H1 (cell line): ENCODE measurements at regions not wholly inside any gene's neighbourhood (a gene's known extent, or its start where the extent isn't known, plus 50 kb on each side); places are given as distances from the start of the nearest gene placed in this dataset.

Experiments used
- CTCF ChIA-PET: fragments of 300-600 bp; sonication (Branson Sonifier 250); formaldehyde crosslinking; loops from one replicate; lab custom pipeline; 2021; ENCODE audit not compliant: partially characterized antibody; lab: Charles Lee
- POLR2A ChIA-PET: fragments of 300-600 bp; sonication (Branson Sonifier 250); formaldehyde crosslinking; loops from one replicate; lab custom pipeline; 2021; ENCODE audit warnings: inconsistent platforms; ENCODE audit not compliant: partially characterized antibody; lab: Charles Lee
- DNase-seq, 2 experiments: peaks; one replicate each; pipeline versions ENCODE4 v3.0.0 to v3.0.0-alpha.2; 2010 to 2022; ENCODE audit warnings: low spot score in 2 of 2, low read depth in 1 of 2, mixed read lengths in 1 of 2
- FAIRE-seq: peaks from 2 replicates; lab custom pipeline; 2011; peaks lifted over from hg19 to GRCh38; lab: Jason Lieb, UNC
- H2AFZ ChIP-seq: 2 replicates; pipeline ENCODE4 v1.8.1; 2012; ENCODE audit warnings: low read length, inconsistent platforms
- H2AK5ac ChIP-seq: 2 replicates; pipeline ENCODE4 v1.6.1; 2013; ENCODE audit warnings: low read depth, low read length
- H2BK120ac ChIP-seq: replicated peaks from 2 replicates; pipeline ENCODE3; 2013; ENCODE audit warnings: low read depth, low read length, inconsistent platforms
- H2BK12ac ChIP-seq: 2 replicates; pipeline ENCODE4 v1.6.1; 2013; ENCODE audit warnings: low read depth, low read length
- H2BK15ac ChIP-seq: 2 replicates; pipeline ENCODE4 v1.6.1; 2013; ENCODE audit warnings: low read length
- H2BK20ac ChIP-seq: 2 replicates; pipeline ENCODE4 v1.6.1; 2013; ENCODE audit warnings: low read length
- H2BK5ac ChIP-seq: 2 replicates; pipeline ENCODE4 v1.6.1; 2013; ENCODE audit warnings: low read depth, low read length
- H3K14ac ChIP-seq: 2 replicates; pipeline ENCODE4 v1.6.1; 2013; ENCODE audit warnings: inconsistent platforms; ENCODE audit not compliant: insufficient read length
- H3K18ac ChIP-seq: 2 replicates; pipeline ENCODE4 v1.6.1; 2013; ENCODE audit warnings: low read length; ENCODE audit errors: extremely low read depth
- H3K23ac ChIP-seq: 2 replicates; pipeline ENCODE4 v1.6.1; 2013; ENCODE audit warnings: inconsistent platforms; ENCODE audit not compliant: insufficient read length
- H3K23me2 ChIP-seq: 2 replicates; pipeline ENCODE4 v1.6.1; 2013; ENCODE audit warnings: low read depth, low read length
- H3K27ac ChIP-seq: 2 replicates; pipeline ENCODE4 v1.6.1; 2011; ENCODE audit warnings: low read depth, low read length, inconsistent platforms
- H3K27me3 ChIP-seq, 4 experiments: replicated peaks in 1 of 4; 1 replicate in 1 of 4; 2 replicates in 3 of 4; pipeline versions ENCODE4 v1.6.1 to v1.8.1; 2011 to 2013; ENCODE audit warnings: low read length in 3 of 4, mild to moderate bottlenecking in 3 of 4, inconsistent platforms in 2 of 4, mixed read lengths in 2 of 4, moderate library complexity in 1 of 4; ENCODE audit not compliant: control insufficient read depth in 3 of 4, insufficient read depth in 3 of 4; ENCODE audit errors: extremely low read depth in 1 of 4
- H3K36me3 ChIP-seq, 4 experiments: 2 replicates each; pipeline versions ENCODE4 v1.6.1 to v1.8.1; 2011 to 2013; ENCODE audit warnings: mild to moderate bottlenecking in 4 of 4, low read length in 3 of 4, moderate library complexity in 2 of 4, control low read depth in 1 of 4, inconsistent platforms in 1 of 4; ENCODE audit not compliant: insufficient read depth in 4 of 4, control insufficient read depth in 2 of 4
- H3K4ac ChIP-seq: replicated peaks from 2 replicates; pipeline ENCODE3; 2013; ENCODE audit warnings: low read length, low read depth, mixed read lengths, inconsistent platforms; ENCODE audit not compliant: insufficient read length
- H3K4me1 ChIP-seq, 4 experiments: replicated peaks in 1 of 4; 1 replicate in 1 of 4; 2 replicates in 3 of 4; pipeline versions ENCODE4 v1.6.1 to v1.8.1; 2011 to 2013; ENCODE audit warnings: low read length in 3 of 4, inconsistent platforms in 2 of 4, mixed read lengths in 1 of 4; ENCODE audit not compliant: insufficient read depth in 4 of 4, control insufficient read depth in 3 of 4
- H3K4me2 ChIP-seq, 2 experiments: 2 replicates each; pipeline versions ENCODE4 v1.6.1 to v1.8.1; 2011 to 2013; ENCODE audit warnings: low read depth in 2 of 2, low read length in 2 of 2, control low read depth in 1 of 2, inconsistent platforms in 1 of 2, mild to moderate bottlenecking in 1 of 2; ENCODE audit not compliant: insufficient read depth in 1 of 2
- H3K4me3 ChIP-seq, 4 experiments: fragments of 200-600, 300-600 bp in 1 of 4; sonication (generic), shearing (Covaris generic), sonication (Bioruptor Twin) in 1 of 4; 2 replicates each; pipeline versions ENCODE4 v1.5.1 to v1.8.1; 2011 to 2016; ENCODE audit warnings: low read length in 4 of 4, low read depth in 3 of 4, control low read depth in 2 of 4, inconsistent platforms in 2 of 4, mild to moderate bottlenecking in 2 of 4, mixed read lengths in 1 of 4, moderate library complexity in 1 of 4; ENCODE audit not compliant: insufficient read depth in 2 of 4; ENCODE audit errors: extremely low read depth in 1 of 4
- H3K56ac ChIP-seq: replicated peaks from 2 replicates; pipeline ENCODE3; 2013; ENCODE audit warnings: low read depth, mild to moderate bottlenecking, mixed read lengths, low read length, inconsistent platforms; ENCODE audit not compliant: insufficient read length
- H3K79me1 ChIP-seq: 2 replicates; pipeline ENCODE4 v1.6.1; 2013; ENCODE audit warnings: low read depth, low read length, control low read depth
- H3K79me2 ChIP-seq, 2 experiments: 2 replicates each; pipeline versions ENCODE4 v1.6.1 to v1.8.1; 2012 to 2013; ENCODE audit warnings: low read length in 2 of 2, mild to moderate bottlenecking in 2 of 2, inconsistent platforms in 1 of 2; ENCODE audit not compliant: insufficient read depth in 2 of 2, control insufficient read depth in 1 of 2
- H3K9ac ChIP-seq, 4 experiments: replicated peaks in 1 of 4; 1 replicate in 1 of 4; 2 replicates in 3 of 4; pipeline versions ENCODE4 v1.6.1 to v1.8.1; 2011 to 2013; ENCODE audit warnings: low read depth in 3 of 4, low read length in 3 of 4, control low read depth in 2 of 4, mild to moderate bottlenecking in 2 of 4, moderate library complexity in 2 of 4, inconsistent platforms in 1 of 4; ENCODE audit errors: extremely low read depth in 1 of 4
- H3K9me3 ChIP-seq, 2 experiments: 2 replicates each; pipeline versions ENCODE4 v1.6.1 to v1.8.1; 2012 to 2013; ENCODE audit warnings: mild to moderate bottlenecking in 2 of 2, moderate library complexity in 2 of 2, control low read depth in 1 of 2, inconsistent platforms in 1 of 2, low read depth in 1 of 2, low read length in 1 of 2, mixed read lengths in 1 of 2; ENCODE audit not compliant: insufficient read depth in 2 of 2
- H4K20me1 ChIP-seq, 2 experiments: replicated peaks in 1 of 2; 2 replicates each; pipeline versions ENCODE3 to v1.8.1; 2011 to 2013; ENCODE audit warnings: inconsistent platforms in 2 of 2, low read length in 2 of 2, mild to moderate bottlenecking in 1 of 2; ENCODE audit not compliant: insufficient read depth in 2 of 2, control insufficient read depth in 1 of 2
- H4K5ac ChIP-seq: 2 replicates; pipeline ENCODE4 v1.6.1; 2013; ENCODE audit warnings: low read length, low read depth, mixed read lengths, inconsistent platforms; ENCODE audit not compliant: insufficient read length
- H4K8ac ChIP-seq: 2 replicates; pipeline ENCODE4 v1.8.0; 2013; ENCODE audit warnings: mild to moderate bottlenecking, moderate library complexity, low read length, inconsistent platforms; ENCODE audit not compliant: insufficient read depth; ENCODE audit errors: extremely low read depth
- H4K91ac ChIP-seq: replicated peaks from 2 replicates; pipeline ENCODE3; 2013; ENCODE audit warnings: low read length, mixed read lengths, inconsistent platforms; ENCODE audit not compliant: insufficient read length
- BCL11A ChIP-seq, 2 experiments: IDR thresholded peaks; one replicate each; pipeline ENCODE4 v1.6.1; 2011; ENCODE audit warnings: low read depth in 2 of 2, low read length in 2 of 2, mild to moderate bottlenecking in 2 of 2
- CBX5 ChIP-seq: fragments of 300-800, 300-1000 bp; sonication (generic); IDR thresholded peaks from 2 replicates; pipeline ENCODE4 v1.7.1; 2016; ENCODE audit warnings: antibody characterized with exemption, low read length, low read depth
- GABPA ChIP-seq: IDR thresholded peaks from 2 replicates; pipeline ENCODE4 v1.6.1; 2011; ENCODE audit warnings: mild to moderate bottlenecking, low read length, moderate library complexity, borderline replicate concordance; ENCODE audit not compliant: insufficient read depth
- KDM5A ChIP-seq: fragments of 200-600 bp; IDR thresholded peaks from 2 replicates; pipeline ENCODE4 v1.7.1; 2012; ENCODE audit warnings: mild to moderate bottlenecking, low read length, inconsistent platforms, mixed read lengths
- NANOG ChIP-seq: IDR thresholded peaks from 2 replicates; pipeline ENCODE4 v1.6.1; 2011; ENCODE audit warnings: low read length, low read depth, mild to moderate bottlenecking, inconsistent platforms; ENCODE audit not compliant: insufficient read depth, poor library complexity, severe bottlenecking
- NRF1 ChIP-seq: IDR thresholded peaks from 2 replicates; pipeline ENCODE4 v1.6.1; 2011; ENCODE audit warnings: mild to moderate bottlenecking, low read depth, low read length, improper control_type of control experiment
- POU5F1 ChIP-seq: IDR thresholded peaks from 2 replicates; pipeline ENCODE4 v1.6.1; 2011; ENCODE audit warnings: low read depth, mild to moderate bottlenecking, low read length, moderate library complexity
- RNF2 ChIP-seq: fragments of 200-900, 300-1000 bp; sonication (generic); IDR thresholded peaks from 2 replicates; pipeline ENCODE4 v1.7.1; 2016; ENCODE audit warnings: borderline replicate concordance, low read depth, mild to moderate bottlenecking, antibody characterized with exemption, low read length; ENCODE audit not compliant: poor library complexity, severe bottlenecking; ENCODE audit errors: missing control alignments
- SIN3A ChIP-seq, 2 experiments: IDR thresholded peaks in 1 of 2; conservative IDR thresholded peaks in 1 of 2; 2 replicates each; pipeline ENCODE4 v1.6.1; 2011 to 2012; ENCODE audit warnings: low read length in 2 of 2, improper control_type of control experiment in 1 of 2, low read depth in 1 of 2, mild to moderate bottlenecking in 1 of 2
- SIX5 ChIP-seq: IDR thresholded peaks from 2 replicates; pipeline ENCODE4 v1.6.1; 2011; ENCODE audit warnings: mild to moderate bottlenecking, low read depth, low read length
- SUZ12 ChIP-seq: fragments of 200-600 bp; sonication (generic); IDR thresholded peaks from 2 replicates; pipeline ENCODE4 v1.6.1; 2012; ENCODE audit warnings: mild to moderate bottlenecking, inconsistent platforms, low read length, moderate library complexity, mixed read lengths
- TBP ChIP-seq: IDR thresholded peaks from 2 replicates; pipeline ENCODE4 v1.6.1; 2011; ENCODE audit warnings: low read depth, low read length, improper control_type of control experiment
- ZNF274 ChIP-seq: IDR thresholded peaks from 2 replicates; pipeline ENCODE4 v1.7.0; 2012; ENCODE audit warnings: low read length, borderline replicate concordance; ENCODE audit errors: extremely low read depth
- WGBS, 2 experiments: shearing (Covaris generic) in 1 of 2; methylation state at CpG; one replicate each; pipeline versions ENCODE4 v1.1.6 to v1.1.7; 2013 to 2015; ENCODE audit warnings: low lambda C conversion rate in 2 of 2, mixed read lengths in 2 of 2, inconsistent platforms in 1 of 2, low coverage in 1 of 2, missing lambda C conversion rate in 1 of 2; ENCODE audit not compliant: insufficient replicate concordance in 2 of 2, insufficient coverage in 1 of 2, insufficient read length in 1 of 2; ENCODE audit errors: extremely low coverage in 1 of 2, missing lambda C conversion rate in 1 of 2; 5-methylcytosine and 5-hydroxymethylcytosine counted together
- TF ChIP-seq, protein P1 (sequence below): IDR thresholded peaks from 2 replicates; pipeline ENCODE4 v1.6.1; 2012; ENCODE audit warnings: inconsistent platforms

DNA sequence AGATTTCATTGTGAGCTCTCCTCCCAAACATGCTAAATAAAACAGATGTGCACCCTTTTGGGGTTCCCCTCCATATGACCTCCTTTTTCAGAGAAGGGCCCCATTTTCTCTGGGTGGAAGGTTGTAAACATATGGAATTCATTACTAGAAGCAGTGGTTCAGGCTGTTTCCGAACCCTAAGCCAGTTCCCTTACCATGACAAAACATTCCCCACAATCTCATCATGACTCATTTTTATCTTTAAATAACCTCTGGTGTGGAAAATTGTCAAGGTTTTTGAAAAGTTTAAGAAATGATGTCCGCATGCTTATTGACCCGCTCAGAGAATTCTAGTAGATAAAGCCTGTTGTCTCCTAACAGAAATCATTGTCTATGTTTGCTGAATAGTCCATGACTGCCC lies 127.3 kb upstream of the PIK3R1 start:
- Histone ChIP-seq H3K4me2 (no peak overlapping the region), H3K23me2 (no peaks in the 10 kb centered on the region; the same call in 1 of the 2 replicates), H3K23ac (no peak overlapping the region), H2BK5ac (no peak overlapping the region), H3K4me3 (no peak overlapping the region), H3K27me3 (peaks cover 0 to 1% (median 0%) of the 10 kb centered on the region in 4 experiments; a peak in 1 of 7 replicates), H3K79me2 (no peaks in the 10 kb centered on the region), H2BK120ac (no peak overlapping the region), H2BK20ac (no peak overlapping the region), H3K56ac (no peak overlapping the region), H2BK12ac (no peak overlapping the region), H3K27ac (no peak overlapping the region), H3K9me3 (0 out of 4 replicates have a peak, but pooled peaks cover 0 to 4% of the 10 kb centered on the region in 2 experiments), H2AK5ac (no peak overlapping the region), H4K5ac (no peak overlapping the region), H4K8ac (no peak overlapping the region), H3K36me3 (no peaks in the 10 kb centered on the region), H3K4me1 (no peaks in the 10 kb centered on the region), H4K91ac (no peak overlapping the region), H3K14ac (no peak overlapping the region), H2BK15ac (no peak overlapping the region), H2AFZ (no peak overlapping the region), H3K18ac (no peak overlapping the region), H3K79me1 (no peaks in the 10 kb centered on the region), H4K20me1 (no peaks in the 10 kb centered on the region), H3K4ac (no peak overlapping the region), H3K9ac (no peak overlapping the region)
- no peak for DNase-seq
- WGBS, 2 experiments: 92% methylated on average over 3 of the region's 3 CpGs; no CpG with 5 or more reads in 1 of the 2 experiments
- POLR2A ChIA-PET: no interaction called here
- no peak for FAIRE-seq
- CTCF ChIA-PET: no interaction called here
- TF ChIP-seq ZNF274 (no peak), TBP (no peak), SUZ12 (no peak), RNF2 (no peak), CBX5 (no peak), NRF1 (no peak), BCL11A (IDR thresholded peaks at IDR 0.05; ENCODE audit: low read depth in 2 of 2, low read length in 2 of 2) (no peak), POU5F1 (no peak), SIX5 (no peak), GABPA (no peak), SIN3A (conservative IDR thresholded peaks at IDR 0.05 in 1 of 2, IDR thresholded peaks at IDR 0.05 in 1 of 2; ENCODE audit: low read depth in 1 of 2, low read length in 2 of 2) (no peak), NANOG (no peak), KDM5A (no peak)
- TF ChIP-seq, protein P1, sequence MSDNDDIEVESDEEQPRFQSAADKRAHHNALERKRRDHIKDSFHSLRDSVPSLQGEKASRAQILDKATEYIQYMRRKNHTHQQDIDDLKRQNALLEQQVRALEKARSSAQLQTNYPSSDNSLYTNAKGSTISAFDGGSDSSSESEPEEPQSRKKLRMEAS: no peak
